ENCODE measurements at regions not wholly inside any gene's neighbourhood (a gene's known extent, or its start where the extent isn't known, plus 50 kb on each side); places are given as distances from the start of the nearest gene placed in this dataset.

DNA sequence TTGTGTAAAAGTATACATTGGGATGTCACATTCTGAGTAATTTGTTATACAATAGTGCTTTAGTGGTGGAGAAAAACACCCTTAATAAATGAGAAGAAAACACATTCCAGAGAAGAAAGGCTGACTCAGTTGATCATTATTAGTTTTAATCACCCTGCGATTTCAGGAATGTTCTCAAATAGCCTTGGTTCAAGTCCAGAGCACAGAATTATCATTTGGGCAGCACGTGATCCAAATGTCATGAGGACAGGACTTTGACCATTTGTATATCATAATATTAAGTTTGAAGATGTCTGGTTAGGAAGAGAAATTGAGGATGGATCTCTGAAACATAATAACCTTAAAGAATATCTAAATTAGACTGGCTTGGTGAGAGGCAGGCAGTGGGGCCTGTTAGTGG is 1434.3 kb upstream of the TENM3 start:
- DNase-seq: no peak

GRCh38 chr4:180809439-180809838 is 1433.8 kb upstream of the TENM3 start:
- no peak for DNase-seq

DNA sequence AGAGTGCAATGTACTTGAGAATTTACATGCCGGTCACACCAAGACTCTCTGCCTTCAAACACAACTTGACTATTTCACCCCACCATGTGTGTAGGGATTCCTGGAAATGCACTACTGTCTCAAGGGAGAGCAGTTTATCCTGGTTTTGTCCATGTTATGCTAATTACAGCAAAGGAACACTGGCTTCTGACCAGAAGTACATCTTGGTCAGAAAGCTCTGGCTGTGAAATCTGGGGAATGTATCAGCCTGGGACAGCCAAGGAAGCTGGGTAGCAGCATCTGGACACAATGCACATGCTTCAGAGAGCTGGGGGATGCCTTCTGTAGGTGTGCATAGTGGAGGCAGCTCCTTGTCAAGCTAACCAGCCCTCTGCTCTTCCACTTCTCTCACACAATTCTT is 1432.6 kb upstream of the TENM3 start:
- no peak for DNase-seq

DNA sequence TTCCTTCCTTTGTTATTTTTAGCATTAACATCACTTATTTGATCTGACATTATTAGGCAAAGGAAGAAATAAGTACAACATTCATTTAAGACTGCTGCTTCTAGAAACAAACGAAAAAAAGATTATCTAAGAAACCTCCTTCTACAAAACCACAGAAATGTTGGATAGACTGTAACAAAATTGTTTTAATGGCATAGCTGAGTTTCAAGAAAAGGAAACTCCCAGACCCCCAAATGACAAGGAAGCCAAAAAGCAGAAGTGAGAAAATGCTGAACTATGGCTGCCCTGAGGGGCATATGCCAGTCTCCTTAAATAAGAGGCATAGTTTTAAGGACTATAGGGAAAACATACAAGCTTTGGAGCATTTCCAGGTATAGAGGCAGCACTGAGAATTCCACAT is 1431.6 kb upstream of the TENM3 start:
- DNase-seq: no peak

- no peak for DNase-seq
Observed at GRCh38 chr4:180812783-180813182, 1430.4 kb upstream of the TENM3 start.

GRCh38 chr4:180814875-180815417 is 1428.3 kb upstream of the TENM3 start:
- no peak for DNase-seq

DNA sequence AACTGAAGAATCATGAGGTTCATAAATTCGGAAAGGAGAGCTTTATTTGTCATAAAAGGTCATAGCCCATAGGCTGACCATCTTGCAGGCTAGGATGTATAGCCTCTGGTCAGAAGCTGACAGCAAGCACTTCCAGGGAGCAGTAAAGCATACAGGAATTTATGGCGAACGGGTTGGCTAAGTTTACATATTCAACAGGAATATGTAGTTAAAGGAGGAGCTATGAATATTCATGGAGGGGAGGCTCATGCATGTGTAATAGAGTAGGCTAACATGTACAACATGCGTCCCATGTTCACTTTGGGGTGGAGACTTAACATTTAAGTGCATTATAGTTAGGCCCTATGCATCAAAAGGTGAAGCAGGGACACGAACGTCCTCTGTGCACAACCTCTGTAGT is 1425.7 kb upstream of the TENM3 start:
- DNase-seq: no peak

- no peak for DNase-seq
Observed at GRCh38 chr4:180823108-180823507, 1420.1 kb upstream of the TENM3 start.

- no peak for DNase-seq
Observed at GRCh38 chr4:180827232-180828009, 1415.8 kb upstream of the TENM3 start.

DNA sequence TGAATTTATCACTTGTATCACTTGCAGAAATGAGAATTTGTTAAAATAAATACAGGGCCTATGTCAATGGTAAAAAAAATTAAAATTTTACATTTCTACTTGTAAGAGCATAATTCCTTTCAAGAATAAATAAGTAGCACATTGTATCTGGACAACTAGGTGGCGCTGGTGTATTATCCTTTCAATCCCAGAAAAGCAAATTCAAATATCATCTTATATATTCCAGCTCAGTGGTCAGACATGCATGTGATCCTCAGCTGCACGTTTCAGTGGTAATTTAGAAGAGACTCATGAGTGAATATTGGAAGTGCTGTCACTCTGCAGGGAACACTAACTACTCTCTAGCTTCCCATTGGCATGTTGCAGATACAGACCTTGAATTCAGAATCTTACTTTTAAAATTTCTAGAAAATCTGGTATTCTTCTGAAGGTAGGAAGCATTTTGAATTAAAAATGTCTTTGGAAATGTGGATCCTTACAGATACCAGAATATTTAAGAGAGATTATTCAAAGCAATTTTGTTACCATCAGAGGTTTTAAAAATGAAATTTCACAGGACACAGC is 1414.7 kb upstream of the TENM3 start:
- no peak for DNase-seq

GRCh38 chr4:180832073-180832472 is 1411.1 kb upstream of the TENM3 start:
- DNase-seq: no peak

- no peak for DNase-seq
Observed at GRCh38 chr4:180840142-180840541, 1403.1 kb upstream of the TENM3 start.

GRCh38 chr4:180850318-180850940 is 1392.8 kb upstream of the TENM3 start:
- no peak for DNase-seq

GRCh38 chr4:180852738-180853137 is 1390.5 kb upstream of the TENM3 start:
- no peak for DNase-seq

- no peak for DNase-seq
Observed at GRCh38 chr4:180855184-180855583, 1388.0 kb upstream of the TENM3 start.

DNA sequence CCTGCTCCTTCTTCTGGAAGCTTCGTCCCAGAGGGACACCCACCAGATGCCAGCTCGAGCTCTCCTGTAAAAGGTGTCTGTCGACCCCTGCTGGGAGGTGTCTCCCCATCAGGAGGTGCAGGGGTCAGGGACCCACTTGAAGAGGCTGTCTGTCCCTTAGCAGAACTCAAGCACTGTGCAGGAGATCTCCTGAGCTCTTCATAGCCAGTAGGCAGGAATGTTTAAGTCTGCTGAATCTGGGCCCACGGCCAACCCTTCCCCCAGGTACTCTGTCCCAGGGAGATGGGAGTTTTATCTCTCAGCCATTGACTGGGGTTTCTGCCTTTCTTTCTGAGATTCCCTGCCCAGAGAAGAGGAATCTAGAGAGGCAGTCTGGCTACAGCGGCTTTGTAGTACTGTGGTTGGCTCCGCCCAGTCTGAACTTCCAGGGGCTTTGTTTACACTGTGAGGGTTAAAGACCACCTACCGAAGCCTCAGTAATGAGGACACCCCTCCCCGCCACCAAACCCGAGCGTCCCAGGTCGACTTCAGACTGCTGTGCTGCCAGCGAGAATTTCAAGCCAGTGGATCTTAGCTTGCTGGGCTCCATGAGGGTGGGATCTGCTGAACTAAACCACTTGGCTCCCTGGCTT is 1383.0 kb upstream of the TENM3 start:
- DNase-seq: no peak

GRCh38 chr4:180861651-180862050 is 1381.6 kb upstream of the TENM3 start:
- DNase-seq: no peak

DNA sequence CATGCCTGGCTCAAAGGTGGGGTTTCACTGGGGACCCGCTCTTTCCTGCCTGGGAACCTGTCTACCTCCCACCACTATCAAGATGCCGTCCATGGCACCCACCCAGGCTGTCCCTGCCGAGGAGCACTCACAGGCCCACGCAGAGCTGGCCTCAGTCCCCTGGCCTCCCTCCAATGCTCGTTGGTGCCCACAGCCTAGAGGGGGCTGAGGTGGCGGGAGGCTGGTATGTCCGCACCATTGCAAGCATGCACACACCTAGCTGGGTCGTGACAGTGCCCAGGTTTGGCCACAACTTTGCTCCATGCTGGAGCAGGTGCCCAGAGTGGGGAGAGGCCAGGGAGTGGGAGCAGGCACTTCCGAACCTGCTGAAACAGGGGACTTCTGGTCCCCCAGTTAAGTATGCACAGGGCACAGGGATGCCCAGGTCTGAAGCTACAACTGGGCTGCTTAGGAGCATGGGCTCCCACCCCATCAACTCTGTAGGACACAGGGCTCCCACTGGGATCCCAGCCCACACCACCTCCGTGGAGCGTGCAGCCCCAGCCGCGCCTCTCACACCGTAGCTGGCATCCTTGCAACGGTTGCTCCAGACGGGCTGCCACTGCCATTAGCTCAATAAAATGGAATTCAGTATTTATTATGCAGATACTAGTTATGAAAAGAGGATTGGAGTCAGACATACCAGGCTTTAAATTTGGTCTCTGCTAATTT is 1376.1 kb upstream of the TENM3 start:
- DNase-seq: no peak

- no peak for DNase-seq
Observed at GRCh38 chr4:180870623-180871022, 1372.6 kb upstream of the TENM3 start.

DNA sequence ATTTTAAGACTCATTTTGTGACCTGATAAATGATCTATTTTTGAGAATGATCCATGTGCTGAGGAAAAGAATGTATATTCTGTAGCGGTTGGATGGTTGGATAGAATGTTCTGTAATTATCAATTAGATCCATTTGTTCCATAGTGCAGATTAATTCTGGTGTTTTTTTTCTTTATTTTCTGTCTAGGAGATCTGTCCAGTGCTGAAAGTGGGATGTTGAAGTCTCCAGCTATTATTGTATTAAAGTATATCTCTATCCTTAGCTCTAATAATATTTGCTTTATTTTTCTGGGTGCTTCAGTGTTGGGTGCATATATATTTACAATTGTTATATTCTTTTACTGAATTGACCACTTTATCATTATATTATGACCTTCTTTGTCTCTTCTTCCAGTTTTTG is 1344.9 kb upstream of the TENM3 start:
- no peak for DNase-seq

DNA sequence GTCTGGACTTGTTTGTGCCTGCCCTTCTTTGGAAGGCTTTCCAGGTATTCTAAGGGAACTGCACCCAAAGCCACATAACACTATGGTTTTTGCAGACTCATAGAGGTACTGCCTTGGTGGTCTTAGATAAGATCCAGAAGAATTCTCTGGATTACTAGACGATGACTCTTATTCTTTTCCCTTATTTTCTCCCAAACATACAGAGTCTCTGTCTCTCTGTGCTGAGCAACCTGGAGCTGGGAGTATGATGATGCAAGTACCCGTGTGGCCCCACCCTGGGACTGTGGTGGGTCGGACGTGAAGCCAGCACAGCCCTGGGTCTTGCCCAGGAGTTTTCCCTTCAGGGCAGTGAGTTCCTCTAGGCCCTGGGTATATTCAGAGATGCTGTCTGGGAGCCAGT is 1342.4 kb upstream of the TENM3 start:
- no peak for DNase-seq

DNA sequence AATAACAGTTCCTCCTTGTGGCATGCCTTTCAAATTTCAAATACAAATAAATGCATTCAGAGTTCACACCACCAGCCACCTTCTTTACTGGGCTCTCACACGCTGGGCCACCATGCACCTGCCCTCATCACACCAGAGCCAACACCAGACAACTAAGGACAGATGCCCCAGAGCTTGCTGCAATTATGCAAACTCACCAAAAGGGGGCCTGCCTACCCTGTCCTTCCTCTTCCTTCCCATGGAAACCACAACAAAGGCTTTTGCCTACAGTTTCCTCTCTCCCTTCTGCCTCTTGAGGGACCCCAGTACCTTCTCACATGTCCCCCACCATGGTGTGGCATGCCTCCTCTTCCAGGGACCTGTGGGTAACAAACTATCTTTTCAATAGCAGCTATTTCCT is 1333.9 kb upstream of the TENM3 start:
- DNase-seq: no peak

GRCh38 chr4:180913750-180914149 is 1329.5 kb upstream of the TENM3 start:
- DNase-seq: no peak

Data from activated gamma-delta T cell treated with Interleukin-2 at 50 U/mL for 16 hours (primary cell).